Neural progenitor cell (in vitro differentiated cells): ENCODE measurements at regions not wholly inside any gene's neighbourhood (a gene's known extent, or its start where the extent isn't known, plus 50 kb on each side); places are given as distances from the start of the nearest gene placed in this dataset.

Experiments used
- DNase-seq: peaks from one replicate; pipeline ENCODE4 v3.0.0-alpha.2; 2016; ENCODE audit warnings: low spot score
- H2AFZ ChIP-seq: fragments of 200-600 bp; sonication (generic); replicated peaks from 2 replicates; pipeline ENCODE4 v1.6.1; 2016; ENCODE audit warnings: antibody characterized with exemption
- H3F3A ChIP-seq: fragments of 200-600 bp; sonication (generic); 2 replicates; pipeline ENCODE4 v1.6.1; 2016; ENCODE audit warnings: antibody characterized with exemption, low read depth
- H3K27ac ChIP-seq: fragments of 200-600 bp; sonication (generic); 2 replicates; pipeline ENCODE4 v1.5.1; 2016; ENCODE audit warnings: mild to moderate bottlenecking
- H3K27me3 ChIP-seq: fragments of 200-600 bp; sonication (generic); 2 replicates; pipeline ENCODE4 v1.6.1; 2016; ENCODE audit warnings: mild to moderate bottlenecking, moderate library complexity
- H3K36me3 ChIP-seq: fragments of 200-600 bp; sonication (generic); 2 replicates; pipeline ENCODE4 v1.5.1; 2016
- H3K4me1 ChIP-seq: fragments of 200-600 bp; sonication (generic); 2 replicates; pipeline ENCODE4 v1.6.1; 2016; ENCODE audit warnings: mixed run types
- H3K4me2 ChIP-seq: fragments of 200-600 bp; sonication (generic); 2 replicates; pipeline ENCODE4 v1.6.1; 2016
- H3K4me3 ChIP-seq: fragments of 200-600 bp; sonication (generic); 2 replicates; pipeline ENCODE4 v1.5.1; 2016
- H3K79me2 ChIP-seq: fragments of 200-600 bp; sonication (generic); 2 replicates; pipeline ENCODE4 v1.6.1; 2016; ENCODE audit warnings: low read depth
- H3K9ac ChIP-seq: fragments of 200-600 bp; sonication (generic); 2 replicates; pipeline ENCODE4 v1.6.1; 2016
- H3K9me3 ChIP-seq: fragments of 200-600 bp; sonication (generic); 2 replicates; pipeline ENCODE4 v1.5.1; 2016; ENCODE audit warnings: low read depth
- H4K20me1 ChIP-seq: fragments of 200-600 bp; sonication (generic); 2 replicates; pipeline ENCODE4 v1.6.1; 2016; ENCODE audit warnings: low read depth
- H3K27ac Mint-ChIP-seq: 3 replicates; pipeline ENCODE4 v1.8.0; 2021; ENCODE audit warnings: mixed read lengths
- H3K27me3 Mint-ChIP-seq: 2 replicates; pipeline ENCODE4 v1.8.0; 2022; ENCODE audit warnings: low read depth, mild to moderate bottlenecking, inconsistent platforms, moderate library complexity, mixed read lengths; ENCODE audit not compliant: insufficient read depth
- H3K36me3 Mint-ChIP-seq: 3 replicates; pipeline ENCODE4 v1.8.0; 2021; ENCODE audit warnings: mixed read lengths
- H3K4me1 Mint-ChIP-seq: 3 replicates; pipeline ENCODE4 v1.8.0; 2021; ENCODE audit warnings: mixed read lengths
- H3K4me3 Mint-ChIP-seq: 3 replicates; pipeline ENCODE4 v1.8.0; 2021; ENCODE audit warnings: mild to moderate bottlenecking, moderate library complexity, mixed read lengths
- H3K9me3 Mint-ChIP-seq: 3 replicates; pipeline ENCODE4 v1.8.0; 2020; ENCODE audit warnings: mixed read lengths
- CTCF ChIP-seq: fragments of 200-600 bp; sonication (generic); IDR thresholded peaks from 2 replicates; pipeline ENCODE4 v1.5.1; 2017; ENCODE audit warnings: antibody characterized with exemption, mild to moderate bottlenecking
- EZH2 ChIP-seq: fragments of 200-600 bp; sonication (generic); IDR thresholded peaks from 2 replicates; pipeline ENCODE4 v1.6.1; 2017; ENCODE audit warnings: antibody characterized with exemption, mild to moderate bottlenecking, moderate library complexity
- EZH2phosphoT487 ChIP-seq: fragments of 200-600 bp; sonication (generic); IDR thresholded peaks from 2 replicates; pipeline ENCODE4 v1.6.1; 2017; ENCODE audit warnings: antibody characterized with exemption

- DNase-seq: no peak
- Histone ChIP-seq H3K4me2 (no peak overlapping the region), H3F3A (no peaks in the 10 kb centered on the region), H4K20me1 (no peaks in the 10 kb centered on the region), H3K36me3 (no peaks in the 10 kb centered on the region), H3K27ac (no peak overlapping the region), H3K79me2 (no peaks in the 10 kb centered on the region), H3K4me3 (no peak overlapping the region), H3K27me3 (no peaks in the 10 kb centered on the region), H2AFZ (no peak overlapping the region), H3K4me1 (no peaks in the 10 kb centered on the region), H3K9ac (no peak overlapping the region), H3K9me3 (no peaks in the 10 kb centered on the region)
- Mint-ChIP-seq H3K27ac (no peak overlapping the region), H3K27me3 (no peaks in the 10 kb centered on the region), H3K4me1 (no peaks in the 10 kb centered on the region), H3K4me3 (no peak overlapping the region), H3K36me3 (no peaks in the 10 kb centered on the region), H3K9me3 (peaks cover under 1% of the 10 kb centered on the region)
- TF ChIP-seq EZH2phosphoT487: no peak
- TF ChIP-seq CTCF: no peak
- no peak for TF ChIP-seq EZH2
These were observed 56.2 kb upstream of the APBB1IP start for GRCh38 chr10:26381986-26382385.

GRCh38 chr10:26384600-26384999 lies 53.5 kb upstream of the APBB1IP start:
- TF ChIP-seq CTCF: no peak
- no peak for TF ChIP-seq EZH2phosphoT487
- TF ChIP-seq EZH2: no peak
- no peaks in the 10 kb centered on the region for H3K9me3 ChIP-seq
- H3K4me3 ChIP-seq: no peak overlapping the region
- H3K4me3 Mint-ChIP-seq: no peak overlapping the region
- H3K27ac ChIP-seq: no peak overlapping the region
- no peaks in the 10 kb centered on the region for H4K20me1 ChIP-seq
- H3K9ac ChIP-seq: no peak overlapping the region
- no peak overlapping the region for H3K27ac Mint-ChIP-seq
- H3K27me3 ChIP-seq: no peaks in the 10 kb centered on the region
- no peaks in the 10 kb centered on the region for H3F3A ChIP-seq
- no peaks in the 10 kb centered on the region for H3K36me3 ChIP-seq
- no peak overlapping the region for H3K4me2 ChIP-seq
- no peak for DNase-seq
- H3K36me3 Mint-ChIP-seq: no peaks in the 10 kb centered on the region
- peaks cover 3% of the 10 kb centered on the region for H3K9me3 Mint-ChIP-seq
- no peaks in the 10 kb centered on the region for H3K4me1 ChIP-seq
- no peaks in the 10 kb centered on the region for H3K27me3 Mint-ChIP-seq
- no peaks in the 10 kb centered on the region for H3K4me1 Mint-ChIP-seq
- H3K79me2 ChIP-seq: no peaks in the 10 kb centered on the region
- no peak overlapping the region for H2AFZ ChIP-seq

GRCh38 chr10:26385443-26385842 lies 52.7 kb upstream of the APBB1IP start:
- Histone ChIP-seq H3K36me3 (no peaks in the 10 kb centered on the region), H3K9me3 (no peaks in the 10 kb centered on the region), H2AFZ (no peak overlapping the region), H3K4me1 (no peaks in the 10 kb centered on the region), H3K27me3 (no peaks in the 10 kb centered on the region), H3K9ac (no peak overlapping the region), H3K27ac (no peak overlapping the region), H3F3A (no peaks in the 10 kb centered on the region), H4K20me1 (no peaks in the 10 kb centered on the region), H3K4me2 (no peak overlapping the region), H3K4me3 (no peak overlapping the region), H3K79me2 (no peaks in the 10 kb centered on the region)
- Mint-ChIP-seq H3K36me3 (no peaks in the 10 kb centered on the region), H3K27me3 (no peaks in the 10 kb centered on the region), H3K4me3 (no peak overlapping the region), H3K27ac (no peak overlapping the region), H3K4me1 (no peaks in the 10 kb centered on the region), H3K9me3 (peaks cover 3% of the 10 kb centered on the region)
- DNase-seq: no peak
- TF ChIP-seq CTCF (no peak), EZH2phosphoT487 (no peak), EZH2 (no peak)

- DNase-seq: no peak
- Histone ChIP-seq H3K9me3 (no peaks in the 10 kb centered on the region), H3K4me3 (no peak overlapping the region), H3K9ac (no peak overlapping the region), H3K4me2 (no peak overlapping the region), H3F3A (no peaks in the 10 kb centered on the region), H3K4me1 (no peaks in the 10 kb centered on the region), H4K20me1 (no peaks in the 10 kb centered on the region), H3K79me2 (no peaks in the 10 kb centered on the region), H3K27ac (no peak overlapping the region), H3K27me3 (peaks cover 13% of the 10 kb centered on the region), H3K36me3 (no peaks in the 10 kb centered on the region), H2AFZ (no peak overlapping the region)
- no peak overlapping the region for H3K27ac Mint-ChIP-seq
- peaks cover 5% of the 10 kb centered on the region for H3K27me3 Mint-ChIP-seq
- TF ChIP-seq CTCF: no peak
- no peak for TF ChIP-seq EZH2
- TF ChIP-seq EZH2phosphoT487: no peak
- H3K4me3 Mint-ChIP-seq: no peak overlapping the region
- H3K9me3 Mint-ChIP-seq: peaks cover 3% of the 10 kb centered on the region
- H3K36me3 Mint-ChIP-seq: no peaks in the 10 kb centered on the region
- H3K4me1 Mint-ChIP-seq: no peaks in the 10 kb centered on the region
These were observed 51.4 kb upstream of the APBB1IP start for GRCh38 chr10:26386781-26387180.
